ENCODE measurements at regions not wholly inside any gene's neighbourhood (a gene's known extent, or its start where the extent isn't known, plus 50 kb on each side); places are given as distances from the start of the nearest gene placed in this dataset.

DNA sequence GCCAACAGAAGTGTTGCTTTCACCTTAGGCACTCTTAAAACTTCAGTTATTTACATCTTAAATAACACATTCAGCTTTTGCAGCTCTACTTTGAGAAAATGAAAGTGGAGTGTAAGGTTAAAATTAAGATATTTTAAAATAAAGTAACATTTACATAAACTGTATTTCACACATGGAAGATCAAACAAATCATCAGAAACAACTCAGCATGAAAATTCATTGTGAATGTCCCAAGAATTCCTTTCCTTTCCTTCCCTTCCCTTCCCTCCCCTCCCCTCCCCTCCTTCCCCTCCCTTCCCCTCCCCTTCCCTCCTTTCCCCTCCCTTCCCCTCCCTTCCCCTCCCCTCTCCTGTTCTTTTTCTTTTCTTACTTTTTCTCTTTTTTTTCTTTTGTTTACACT, 238.0 kb upstream of the DOK6 start:
- Histone ChIP-seq H3K4me3 (ENCODE audit: low read depth, low read length) (no peak overlapping the region), H3K9me3 (ENCODE audit: severe bottlenecking) (no peaks in the 10 kb centered on the region), H3K27ac (no peak overlapping the region), H3K36me3 (no peaks in the 10 kb centered on the region), H3K27me3 (ENCODE audit: insufficient read depth, low read depth, severe bottlenecking) (no peaks in the 10 kb centered on the region)
- TF ChIP-seq, protein P1, sequence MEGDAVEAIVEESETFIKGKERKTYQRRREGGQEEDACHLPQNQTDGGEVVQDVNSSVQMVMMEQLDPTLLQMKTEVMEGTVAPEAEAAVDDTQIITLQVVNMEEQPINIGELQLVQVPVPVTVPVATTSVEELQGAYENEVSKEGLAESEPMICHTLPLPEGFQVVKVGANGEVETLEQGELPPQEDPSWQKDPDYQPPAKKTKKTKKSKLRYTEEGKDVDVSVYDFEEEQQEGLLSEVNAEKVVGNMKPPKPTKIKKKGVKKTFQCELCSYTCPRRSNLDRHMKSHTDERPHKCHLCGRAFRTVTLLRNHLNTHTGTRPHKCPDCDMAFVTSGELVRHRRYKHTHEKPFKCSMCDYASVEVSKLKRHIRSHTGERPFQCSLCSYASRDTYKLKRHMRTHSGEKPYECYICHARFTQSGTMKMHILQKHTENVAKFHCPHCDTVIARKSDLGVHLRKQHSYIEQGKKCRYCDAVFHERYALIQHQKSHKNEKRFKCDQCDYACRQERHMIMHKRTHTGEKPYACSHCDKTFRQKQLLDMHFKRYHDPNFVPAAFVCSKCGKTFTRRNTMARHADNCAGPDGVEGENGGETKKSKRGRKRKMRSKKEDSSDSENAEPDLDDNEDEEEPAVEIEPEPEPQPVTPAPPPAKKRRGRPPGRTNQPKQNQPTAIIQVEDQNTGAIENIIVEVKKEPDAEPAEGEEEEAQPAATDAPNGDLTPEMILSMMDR (IDR thresholded peaks at IDR 0.05; ENCODE audit: low read depth, low read length), result no peak
- DNase-seq, result no peak

DNA sequence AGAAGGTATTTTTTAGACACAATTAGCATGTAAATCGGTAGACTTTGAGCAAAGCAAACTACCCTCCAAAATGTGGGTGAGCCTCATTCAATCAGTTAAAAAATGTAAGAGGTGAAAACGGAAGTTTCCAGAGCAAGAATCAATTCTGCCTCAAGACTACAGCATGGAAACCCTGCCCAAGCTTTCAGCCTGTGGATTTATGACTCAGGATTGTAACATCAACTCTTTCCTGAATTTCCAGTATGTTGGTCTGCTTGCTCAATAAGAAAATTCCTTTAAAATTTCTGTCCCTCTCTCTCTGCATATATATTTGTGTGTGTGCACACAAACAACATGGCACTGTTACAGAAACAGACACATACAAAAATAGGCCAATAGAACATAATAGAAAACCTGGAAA, 228.6 kb upstream of the DOK6 start:
- Histone ChIP-seq H3K27me3 (ENCODE audit: insufficient read depth, low read depth, severe bottlenecking) (no peaks in the 10 kb centered on the region), H3K36me3 (no peaks in the 10 kb centered on the region), H3K9me3 (ENCODE audit: severe bottlenecking) (no peaks in the 10 kb centered on the region), H3K27ac (no peak overlapping the region), H3K4me3 (ENCODE audit: low read depth, low read length) (no peak overlapping the region)
- TF ChIP-seq, protein P1 (IDR thresholded peaks at IDR 0.05; ENCODE audit: low read depth, low read length), result no peak
- no peak for DNase-seq

DNA sequence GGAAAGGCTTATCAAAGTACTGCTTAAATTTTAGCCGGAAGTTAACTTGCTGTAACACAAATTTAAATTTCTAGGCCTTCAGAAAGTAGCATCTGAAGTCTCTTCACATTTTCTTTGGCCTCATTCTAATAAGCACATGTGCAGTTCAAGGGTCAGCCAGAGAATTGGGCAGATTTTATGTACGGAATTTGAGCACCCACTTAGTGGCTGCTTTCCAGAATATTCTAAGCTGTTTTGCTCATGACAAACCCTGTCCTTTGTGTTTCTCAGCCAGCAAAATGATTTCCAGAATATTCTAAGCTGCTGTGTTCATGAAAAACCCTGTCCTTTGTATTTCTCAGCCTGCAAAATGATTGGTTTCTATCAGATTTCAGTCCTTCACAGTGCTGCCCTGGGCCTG, 225.0 kb upstream of the DOK6 start:
- H3K36me3 ChIP-seq, result no peaks in the 10 kb centered on the region
- H3K27me3 ChIP-seq (ENCODE audit: insufficient read depth, low read depth, severe bottlenecking), result no peaks in the 10 kb centered on the region
- H3K9me3 ChIP-seq (ENCODE audit: severe bottlenecking), result no peaks in the 10 kb centered on the region
- no peak overlapping the region for H3K27ac ChIP-seq
- TF ChIP-seq, protein P1 (IDR thresholded peaks at IDR 0.05; ENCODE audit: low read depth, low read length), result no peak
- H3K4me3 ChIP-seq (ENCODE audit: low read depth, low read length), result no peak overlapping the region
- DNase-seq, result no peak

DNA sequence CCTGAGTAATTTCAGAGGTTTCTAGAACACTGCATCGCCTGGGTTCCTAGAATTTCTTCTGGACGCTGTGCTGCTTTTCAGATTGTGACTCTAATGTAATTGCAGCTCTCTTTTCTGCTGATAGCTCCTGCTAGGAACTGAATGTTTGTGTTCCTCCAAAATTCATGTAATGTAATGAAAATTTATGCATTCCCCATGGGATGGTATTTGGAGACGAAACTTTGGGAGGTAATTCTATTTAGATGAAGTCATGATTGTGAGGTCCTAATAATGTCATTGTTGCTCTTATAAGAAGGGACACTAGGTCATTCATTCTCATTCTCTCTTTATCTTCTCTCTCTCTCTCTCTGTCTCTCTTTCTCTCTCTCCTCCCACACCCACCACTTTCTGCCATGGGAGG, 223.9 kb upstream of the DOK6 start:
- no peak for DNase-seq
- H3K36me3 ChIP-seq, result no peaks in the 10 kb centered on the region
- H3K9me3 ChIP-seq (ENCODE audit: severe bottlenecking), result no peaks in the 10 kb centered on the region
- no peak overlapping the region for H3K27ac ChIP-seq
- no peaks in the 10 kb centered on the region for H3K27me3 ChIP-seq (ENCODE audit: insufficient read depth, low read depth, severe bottlenecking)
- no peak overlapping the region for H3K4me3 ChIP-seq (ENCODE audit: low read depth, low read length)
- TF ChIP-seq, protein P1 (IDR thresholded peaks at IDR 0.05; ENCODE audit: low read depth, low read length), result no peak

DNA sequence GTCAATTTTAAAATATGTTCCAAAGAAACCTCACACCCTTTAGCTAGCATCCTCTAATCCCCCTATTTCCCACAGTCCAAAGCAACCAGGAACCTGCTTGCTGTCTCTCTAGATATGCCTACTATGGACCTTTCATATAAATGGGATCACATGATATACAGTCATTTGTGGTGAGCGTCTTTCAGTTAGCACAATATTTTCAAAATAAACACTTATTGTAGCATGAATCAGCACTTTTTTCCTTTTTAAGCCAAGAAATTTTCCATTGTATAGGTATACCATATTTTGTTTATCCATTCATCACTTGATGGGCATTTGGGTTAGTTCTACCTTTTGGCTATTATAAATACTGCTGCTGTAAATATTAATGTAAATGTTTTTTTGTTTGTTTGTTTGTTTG, 223.0 kb upstream of the DOK6 start:
- Histone ChIP-seq H3K27ac (no peak overlapping the region), H3K27me3 (ENCODE audit: insufficient read depth, low read depth, severe bottlenecking) (no peaks in the 10 kb centered on the region), H3K4me3 (ENCODE audit: low read depth, low read length) (no peak overlapping the region), H3K9me3 (ENCODE audit: severe bottlenecking) (no peaks in the 10 kb centered on the region), H3K36me3 (no peaks in the 10 kb centered on the region)
- DNase-seq, result no peak
- TF ChIP-seq, protein P1 (IDR thresholded peaks at IDR 0.05; ENCODE audit: low read depth, low read length), result no peak

DNA sequence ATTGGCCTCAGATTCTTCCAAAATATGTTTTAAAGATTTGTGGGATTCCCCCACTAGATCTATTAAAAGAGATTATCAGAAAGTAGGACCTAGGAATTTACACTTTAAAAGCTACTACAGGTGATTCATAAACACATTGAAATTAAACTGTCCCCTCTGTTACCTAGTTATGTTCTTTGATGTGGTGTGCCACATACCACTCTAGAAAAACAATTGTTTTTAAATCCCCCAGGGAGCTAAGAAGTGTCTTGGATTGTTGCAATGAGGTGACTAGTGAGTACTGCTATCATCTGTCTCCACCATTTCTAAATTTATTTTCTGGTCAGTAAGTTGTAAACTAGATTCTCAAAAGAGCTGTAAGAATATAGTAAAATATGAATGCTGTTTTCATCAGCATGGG, 214.5 kb upstream of the DOK6 start:
- DNase-seq, result no peak
- no peaks in the 10 kb centered on the region for H3K9me3 ChIP-seq (ENCODE audit: severe bottlenecking)
- H3K27me3 ChIP-seq (ENCODE audit: insufficient read depth, low read depth, severe bottlenecking), result no peaks in the 10 kb centered on the region
- H3K4me3 ChIP-seq (ENCODE audit: low read depth, low read length), result no peak overlapping the region
- TF ChIP-seq, protein P1 (IDR thresholded peaks at IDR 0.05; ENCODE audit: low read depth, low read length), result no peak
- no peaks in the 10 kb centered on the region for H3K36me3 ChIP-seq
- no peak overlapping the region for H3K27ac ChIP-seq

All from WERI-Rb-1 (cell line).